ENCODE measurements at regions not wholly inside any gene's neighbourhood (a gene's known extent, or its start where the extent isn't known, plus 50 kb on each side); places are given as distances from the start of the nearest gene placed in this dataset.

DNA sequence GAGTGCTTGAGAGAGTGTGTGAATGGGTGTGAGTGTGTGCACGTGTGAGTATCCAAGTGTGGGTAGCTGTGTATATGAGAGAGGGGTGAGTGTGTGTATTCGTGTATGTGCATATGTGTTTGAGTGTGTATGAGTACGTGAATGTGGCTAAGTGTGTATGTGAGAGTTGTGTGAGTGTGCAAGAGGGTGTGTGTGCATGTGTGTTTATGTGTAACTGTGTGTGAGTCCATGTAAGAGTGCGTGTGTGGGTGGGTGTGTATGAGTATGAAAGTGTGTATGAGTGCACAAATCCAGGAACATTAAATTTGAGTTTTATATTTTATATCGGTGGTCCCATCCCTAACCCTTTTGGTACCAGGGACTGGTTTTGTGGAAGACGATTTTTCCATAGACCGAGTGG is 156.4 kb downstream of the TENT4A start:
- DNase-seq (ENCODE audit: low spot score), result no peak

DNA sequence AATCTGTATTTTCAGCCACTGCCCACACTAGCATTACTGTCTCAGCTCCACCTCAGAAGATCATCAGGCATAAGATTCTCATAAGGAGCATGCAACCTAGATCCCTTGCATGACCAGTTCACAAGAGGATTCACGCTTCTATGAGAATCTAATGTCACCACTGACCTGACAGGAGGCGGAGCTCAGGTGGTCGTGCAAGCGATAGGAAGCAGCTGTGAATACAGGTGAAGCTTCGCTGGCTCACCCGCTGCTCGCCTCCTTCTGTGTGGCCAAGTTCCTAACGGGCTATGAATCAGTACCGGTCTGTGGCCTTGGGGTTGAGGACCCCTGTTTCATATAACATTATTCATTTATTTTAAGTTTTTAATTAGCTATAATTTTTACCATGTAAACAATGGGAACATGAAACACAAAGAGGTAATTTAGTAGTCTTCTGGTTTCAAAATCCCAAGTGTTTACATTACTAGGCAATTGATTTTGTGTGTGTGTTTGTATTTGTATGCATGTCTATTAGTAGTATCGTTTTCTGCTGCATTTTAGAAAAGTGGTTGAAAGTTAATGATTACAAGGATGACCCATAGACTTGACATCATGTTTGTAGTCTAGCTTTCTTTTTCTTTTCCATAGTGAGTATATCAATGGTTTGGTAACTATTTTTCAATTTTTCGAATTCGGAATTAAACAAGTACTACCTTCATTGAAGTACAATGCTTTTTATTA is 159.4 kb downstream of the TENT4A start:
- no peak for DNase-seq (ENCODE audit: low spot score)

DNA sequence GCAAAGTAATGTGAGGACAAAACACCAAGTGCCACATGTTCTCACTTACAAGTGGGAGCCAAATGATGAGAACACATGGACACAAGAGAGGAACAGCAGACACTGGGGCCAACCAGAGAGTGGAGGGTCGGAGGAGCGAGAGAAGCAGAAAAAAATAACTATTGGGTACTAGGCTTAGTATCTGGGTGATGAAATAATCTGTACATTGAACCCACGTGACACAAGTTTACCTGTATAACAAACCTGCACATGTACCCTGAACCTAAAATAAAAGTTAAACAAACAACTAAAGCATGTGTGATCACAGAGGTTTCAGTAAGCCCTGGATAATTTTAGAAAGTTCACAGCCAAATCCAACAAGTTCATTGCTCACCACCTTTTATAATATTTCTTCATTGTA is 160.1 kb downstream of the TENT4A start:
- DNase-seq (ENCODE audit: low spot score), result no peak

- no peak for DNase-seq (ENCODE audit: low spot score)
These were observed 162.1 kb downstream of the TENT4A start for GRCh38 chr5:6875376-6875775.

GRCh38 chr5:6877986-6878828 is 165.0 kb downstream of the TENT4A start:
- DNase-seq (ENCODE audit: low spot score), result no peak

- no peak for DNase-seq (ENCODE audit: low spot score)
These were observed 172.3 kb downstream of the TENT4A start for GRCh38 chr5:6885581-6885980.

- DNase-seq (ENCODE audit: low spot score), result no peak
These were observed 173.6 kb downstream of the TENT4A start for GRCh38 chr5:6886866-6887265.

- DNase-seq (ENCODE audit: low spot score), result no peak
These were observed 175.8 kb downstream of the TENT4A start for GRCh38 chr5:6889030-6889429.

DNA sequence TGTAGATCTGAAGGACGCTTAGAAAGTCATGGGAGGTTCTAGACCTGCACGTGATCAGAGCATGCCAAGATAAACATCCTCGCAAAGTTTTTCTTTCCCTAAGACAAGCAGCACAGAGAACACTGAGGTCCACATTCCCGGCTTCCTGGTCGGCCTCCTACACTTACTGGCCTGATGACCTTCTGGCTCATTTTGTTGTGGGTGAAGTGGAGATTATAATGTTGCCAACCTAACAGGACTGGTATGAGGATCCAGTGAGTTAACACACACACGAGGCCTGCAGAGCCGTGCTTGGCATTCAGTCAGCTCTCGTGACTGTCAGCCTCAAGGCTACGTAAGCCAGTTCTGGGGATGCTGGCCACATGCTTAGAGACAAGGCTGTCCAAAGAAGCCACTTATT is 186.0 kb downstream of the TENT4A start:
- no peak for DNase-seq (ENCODE audit: low spot score)

DNA sequence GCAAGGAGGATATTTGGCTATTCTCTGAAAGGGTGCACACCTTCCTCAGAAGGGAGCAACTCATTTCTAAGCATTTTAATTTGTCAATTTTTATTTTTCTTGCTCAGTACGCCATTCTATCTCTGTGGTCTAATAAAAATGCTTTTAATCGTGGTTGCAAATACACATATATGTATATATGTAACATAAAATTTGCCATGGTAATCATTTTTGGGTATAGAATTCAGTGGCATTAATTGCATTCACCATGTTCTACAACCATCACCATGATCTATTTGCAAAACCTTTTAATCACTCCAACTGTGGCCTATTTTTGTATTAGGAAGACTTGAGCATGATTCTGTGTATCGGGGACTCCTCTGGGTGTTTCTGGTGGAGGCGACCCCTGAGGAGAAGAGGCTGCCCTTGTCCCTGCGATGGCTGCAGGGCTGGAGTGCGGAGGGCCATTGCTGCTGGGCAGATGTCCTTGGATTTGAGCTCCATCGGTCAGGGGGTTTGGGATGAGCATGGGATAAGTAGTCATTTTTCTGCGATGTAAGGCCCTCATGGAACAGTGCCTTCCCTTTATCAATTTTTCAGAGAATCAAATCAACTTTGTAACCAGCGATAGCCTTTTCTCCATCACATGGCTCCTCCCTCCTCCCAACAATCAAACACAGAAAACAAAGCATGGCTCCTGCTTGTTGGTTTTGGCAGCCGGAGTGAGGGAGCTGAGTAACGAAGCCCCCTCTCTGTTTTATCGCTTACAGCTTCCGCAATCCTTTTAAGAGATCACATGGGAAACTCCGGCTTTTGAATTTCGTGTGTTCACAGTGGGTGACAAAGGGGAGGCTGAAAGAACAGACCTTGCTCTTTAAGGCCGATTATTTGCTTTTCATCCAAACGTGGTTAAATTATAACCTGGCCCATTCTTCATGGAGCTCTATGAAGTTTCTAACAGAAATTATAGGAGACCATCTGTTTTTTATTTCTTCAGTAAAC is 187.3 kb downstream of the TENT4A start:
- no peak for DNase-seq (ENCODE audit: low spot score)

GRCh38 chr5:6902094-6902493 is 188.9 kb downstream of the TENT4A start:
- no peak for DNase-seq (ENCODE audit: low spot score)

DNA sequence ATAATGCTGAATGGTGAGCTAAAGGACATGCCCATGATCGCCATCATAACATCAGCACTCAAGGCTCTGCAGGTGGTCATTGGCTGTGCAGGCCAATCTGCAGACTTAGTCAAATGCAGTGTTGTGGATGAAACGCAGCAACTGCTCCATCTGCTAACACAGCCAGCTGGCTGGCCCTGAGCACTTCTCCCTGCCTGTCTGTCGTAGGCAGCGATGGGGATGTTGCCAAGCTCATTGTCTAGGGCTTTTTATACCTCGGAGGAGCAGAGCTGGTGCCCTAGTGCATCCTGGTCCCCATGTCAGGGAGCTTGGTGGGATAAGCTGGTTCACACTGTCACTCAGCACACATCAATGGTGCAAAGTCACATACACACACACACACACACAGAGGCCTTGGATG is 189.4 kb downstream of the TENT4A start:
- DNase-seq (ENCODE audit: low spot score), result no peak

- no peak for DNase-seq (ENCODE audit: low spot score)
These were observed 190.7 kb downstream of the TENT4A start for GRCh38 chr5:6903934-6904333.

DNA sequence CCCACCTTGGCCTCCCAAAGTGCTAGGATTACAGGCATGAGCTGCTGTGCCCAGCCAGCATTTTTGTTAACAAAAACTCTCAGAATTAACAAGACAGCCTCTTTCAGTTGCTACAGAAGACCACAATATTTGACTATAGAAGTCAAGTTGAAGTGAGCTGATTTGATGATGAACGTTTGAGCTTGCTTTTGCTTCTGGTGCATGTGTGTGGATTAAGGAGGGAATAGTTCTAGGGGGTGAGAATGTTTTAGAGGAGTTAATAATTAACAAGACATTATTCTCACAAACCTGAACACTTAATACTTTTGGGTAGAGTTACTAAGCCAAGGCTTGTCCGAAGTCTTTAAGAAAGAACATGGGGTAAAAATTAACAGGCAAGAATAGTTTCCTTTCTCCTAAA is 191.6 kb downstream of the TENT4A start:
- DNase-seq (ENCODE audit: low spot score), result no peak

DNA sequence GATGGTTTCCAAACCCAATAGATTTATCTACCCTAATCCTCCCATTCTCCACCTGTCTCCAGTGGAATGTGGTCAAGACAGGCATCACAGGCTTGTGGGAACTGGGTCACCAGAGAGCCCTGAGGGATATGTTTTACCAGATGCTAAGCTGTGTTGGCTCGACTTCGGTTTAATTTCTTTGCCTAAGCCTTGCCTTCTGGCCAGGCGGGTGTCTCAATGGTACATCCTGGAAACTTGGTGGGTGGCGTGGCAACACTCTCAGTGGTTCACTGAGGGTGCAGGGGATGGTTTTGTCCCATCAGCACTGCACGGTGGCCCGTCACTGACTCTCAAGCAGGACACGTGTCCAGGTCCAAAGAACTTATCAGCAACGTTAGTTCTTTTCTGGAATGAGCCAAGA is 192.2 kb downstream of the TENT4A start:
- no peak for DNase-seq (ENCODE audit: low spot score)

DNA sequence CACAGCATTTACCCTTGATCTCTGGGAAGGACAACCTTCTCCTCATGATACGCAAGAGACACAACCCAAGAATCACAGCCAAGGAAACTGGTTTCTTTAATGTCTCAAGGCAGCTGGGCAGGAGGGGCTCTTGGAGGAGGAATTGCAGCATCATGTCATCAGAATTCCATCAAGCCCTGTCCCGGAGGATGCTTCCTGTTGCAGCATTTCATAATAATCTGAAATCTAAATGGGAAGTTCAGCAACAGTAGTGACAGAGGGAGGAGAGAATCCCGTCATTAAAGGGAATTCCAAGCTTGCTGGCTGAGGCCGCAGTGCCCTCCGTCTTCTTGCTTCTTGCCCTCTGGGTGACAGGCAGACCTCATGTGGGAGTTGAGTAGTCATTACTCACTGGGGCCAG is 192.7 kb downstream of the TENT4A start:
- no peak for DNase-seq (ENCODE audit: low spot score)

DNA sequence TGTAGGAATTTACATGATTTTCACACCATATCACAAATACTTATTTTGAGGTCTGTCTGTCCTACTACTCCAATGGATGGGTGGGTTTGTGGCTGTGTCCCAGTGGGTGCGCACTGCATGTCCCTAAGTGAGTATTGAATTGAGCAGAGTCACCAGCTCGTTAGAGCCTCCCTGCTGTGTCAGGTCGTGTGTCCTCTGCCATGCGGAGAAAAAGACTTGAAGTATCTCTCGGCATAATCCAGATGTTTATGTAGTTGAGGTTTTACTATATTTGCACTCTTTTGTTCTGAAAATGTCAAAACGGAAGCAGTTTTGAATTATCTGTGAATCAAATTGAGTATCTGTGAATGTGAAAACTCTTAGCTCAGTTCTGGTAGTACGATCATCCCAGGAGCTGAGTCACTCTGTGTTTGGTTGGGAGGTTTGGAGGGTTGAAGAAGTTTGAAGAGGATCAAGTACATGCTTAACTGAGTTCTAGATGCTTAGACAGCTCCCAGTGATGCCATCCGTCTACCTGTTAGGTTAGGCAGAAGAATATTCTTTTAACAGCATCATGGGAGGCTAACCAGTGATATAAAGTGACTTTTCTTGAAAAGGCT is 194.2 kb downstream of the TENT4A start:
- no peak for DNase-seq (ENCODE audit: low spot score)

- no peak for DNase-seq (ENCODE audit: low spot score)
These were observed 196.7 kb downstream of the TENT4A start for GRCh38 chr5:6909901-6910300.

- DNase-seq (ENCODE audit: low spot score), result no peak
These were observed 197.7 kb downstream of the TENT4A start for GRCh38 chr5:6910950-6911349.

- DNase-seq (ENCODE audit: low spot score), result no peak
These were observed 201.1 kb downstream of the TENT4A start for GRCh38 chr5:6914347-6914746.

- no peak for DNase-seq (ENCODE audit: low spot score)
These were observed 202.3 kb downstream of the TENT4A start for GRCh38 chr5:6915574-6915973.

- DNase-seq (ENCODE audit: low spot score), result no peak
These were observed 205.0 kb downstream of the TENT4A start for GRCh38 chr5:6918255-6918654.

Data from hepatic stellate cell (primary cell).